Testis (tissue), 2 donors: ENCODE measurements at regions not wholly inside any gene's neighbourhood (a gene's known extent, or its start where the extent isn't known, plus 50 kb on each side); places are given as distances from the start of the nearest gene placed in this dataset.

Experiments used
- CTCF ChIP-seq, 3 experiments: fragments of 450-650 bp in 2 of 3; fragments of 200-600 bp in 1 of 3; sonication (generic) in 1 of 3; IDR thresholded peaks; one replicate each; pipeline ENCODE4 v1.5.1; 2016 to 2019; ENCODE audit warnings: antibody characterized with exemption in 3 of 3, mild to moderate bottlenecking in 2 of 3, moderate library complexity in 1 of 3
- POLR2A ChIP-seq: fragments of 450-650 bp; IDR thresholded peaks from one replicate; pipeline ENCODE4 v1.6.1; 2017; ENCODE audit warnings: antibody characterized with exemption, mild to moderate bottlenecking, moderate library complexity

DNA sequence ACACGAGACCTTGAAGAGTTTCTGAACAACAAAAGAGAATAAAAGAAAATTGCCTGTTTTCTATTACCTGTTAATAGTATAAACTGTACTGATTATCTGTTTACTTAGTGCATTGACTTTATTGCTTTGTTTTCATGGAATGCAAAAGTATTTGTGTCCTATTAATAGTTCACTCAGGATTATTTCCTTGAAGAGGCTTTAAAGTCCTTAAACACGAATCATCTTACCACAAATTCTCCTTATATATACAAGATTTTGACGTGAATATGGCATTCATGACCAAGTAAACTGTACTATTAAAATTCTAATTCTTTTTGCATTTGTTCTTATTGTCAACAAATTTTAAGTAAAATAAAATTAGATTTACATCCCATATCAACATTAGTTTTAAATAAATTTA is 513.0 kb downstream of the NTRK3 start:
- TF ChIP-seq POLR2A = no peak
- no peak for TF ChIP-seq CTCF (IDR thresholded peaks at IDR 0.05)
